ENCODE measurements at regions not wholly inside any gene's neighbourhood (a gene's known extent, or its start where the extent isn't known, plus 50 kb on each side); places are given as distances from the start of the nearest gene placed in this dataset.

- Histone ChIP-seq H4K12ac (ENCODE audit: low read depth, low read length) (no peak overlapping the region), H3K4me3 (ENCODE audit: low read depth, low read length) (no peak overlapping the region), H2AFZ (ENCODE audit: insufficient read depth, low read length, poor library complexity) (no peak overlapping the region), H3K14ac (ENCODE audit: low read length) (no peak overlapping the region), H3K27me3 (ENCODE audit: insufficient read depth, low read length) (no peaks in the 10 kb centered on the region), H3K23ac (ENCODE audit: low read length) (no peak overlapping the region), H2AK5ac (ENCODE audit: low read length) (no peak overlapping the region), H4K91ac (ENCODE audit: low read depth, low read length) (no peak overlapping the region), H4K8ac (ENCODE audit: low read depth, low read length) (no peak overlapping the region), H3K79me2 (ENCODE audit: control insufficient read depth, insufficient read depth, low read length, poor library complexity) (no peaks in the 10 kb centered on the region), H3K4ac (ENCODE audit: low read depth, low read length) (no peak overlapping the region), H3K18ac (ENCODE audit: low read length) (no peak overlapping the region), H2BK5ac (ENCODE audit: low read depth, low read length, poor library complexity) (no peak overlapping the region), H3K36me3 (ENCODE audit: control insufficient read depth in 1 of 2, insufficient read depth in 2 of 2, low read length in 2 of 2) (no peaks in the 10 kb centered on the region), H3K79me1 (ENCODE audit: low read length) (no peaks in the 10 kb centered on the region), H3K4me2 (ENCODE audit: low read length) (no peak overlapping the region), H3K27ac (ENCODE audit: low read depth, low read length) (no peak overlapping the region), H3K4me1 (ENCODE audit: control insufficient read depth in 1 of 2, insufficient read depth in 2 of 2, low read length in 2 of 2) (peaks cover 2 to 4% of the 10 kb centered on the region in 2 experiments), H3K9me3 (ENCODE audit: insufficient read depth, low read depth, low read length) (peaks cover 1% of the 10 kb centered on the region), H3K9ac (ENCODE audit: low read length) (no peak overlapping the region), H2BK120ac (ENCODE audit: insufficient read depth, low read length, poor library complexity) (no peak overlapping the region), H2BK12ac (ENCODE audit: low read length) (no peak overlapping the region)
- DNase-seq, result no peak
- no CpG with 5 or more reads among the region's 4 CpGs for WGBS (ENCODE audit: extremely low coverage, insufficient coverage, insufficient read length)
These were observed 457.2 kb downstream of the IRS2 start for GRCh38 chr13:109329175-109329574.

GRCh38 chr13:109326601-109327000 lies 459.8 kb downstream of the IRS2 start:
- H3K79me2 ChIP-seq (ENCODE audit: control insufficient read depth, insufficient read depth, low read length, poor library complexity), result no peaks in the 10 kb centered on the region
- no peak overlapping the region for H2BK12ac ChIP-seq (ENCODE audit: low read length)
- no peak overlapping the region for H2BK120ac ChIP-seq (ENCODE audit: insufficient read depth, low read length, poor library complexity)
- no peak overlapping the region for H4K12ac ChIP-seq (ENCODE audit: low read depth, low read length)
- H3K9ac ChIP-seq (ENCODE audit: low read length), result no peak overlapping the region
- H3K9me3 ChIP-seq (ENCODE audit: insufficient read depth, low read depth, low read length), result no peaks in the 10 kb centered on the region
- no peak overlapping the region for H3K4me3 ChIP-seq (ENCODE audit: low read depth, low read length)
- no peak overlapping the region for H3K23ac ChIP-seq (ENCODE audit: low read length)
- H2BK5ac ChIP-seq (ENCODE audit: low read depth, low read length, poor library complexity), result no peak overlapping the region
- H3K4me1 ChIP-seq (ENCODE audit: control insufficient read depth in 1 of 2, insufficient read depth in 2 of 2, low read length in 2 of 2), result no peaks in the 10 kb centered on the region
- H3K27me3 ChIP-seq (ENCODE audit: insufficient read depth, low read length), result no peaks in the 10 kb centered on the region
- H3K4me2 ChIP-seq (ENCODE audit: low read length), result no peak overlapping the region
- no peaks in the 10 kb centered on the region for H3K36me3 ChIP-seq (ENCODE audit: control insufficient read depth in 1 of 2, insufficient read depth in 2 of 2, low read length in 2 of 2)
- DNase-seq, result no peak
- no peak overlapping the region for H3K18ac ChIP-seq (ENCODE audit: low read length)
- no peak overlapping the region for H4K91ac ChIP-seq (ENCODE audit: low read depth, low read length)
- H3K27ac ChIP-seq (ENCODE audit: low read depth, low read length), result no peak overlapping the region
- H2AFZ ChIP-seq (ENCODE audit: insufficient read depth, low read length, poor library complexity), result no peak overlapping the region
- whole genome bisulfite sequencing (ENCODE audit: extremely low coverage, insufficient coverage, insufficient read length), result no CpG with 5 or more reads among the region's 9 CpGs
- no peak overlapping the region for H3K4ac ChIP-seq (ENCODE audit: low read depth, low read length)
- no peak overlapping the region for H2AK5ac ChIP-seq (ENCODE audit: low read length)
- no peak overlapping the region for H3K14ac ChIP-seq (ENCODE audit: low read length)
- no peak overlapping the region for H4K8ac ChIP-seq (ENCODE audit: low read depth, low read length)
- no peaks in the 10 kb centered on the region for H3K79me1 ChIP-seq (ENCODE audit: low read length)

GRCh38 chr13:109323338-109323737 lies 463.0 kb downstream of the IRS2 start:
- H3K36me3 ChIP-seq (ENCODE audit: control insufficient read depth in 1 of 2, insufficient read depth in 2 of 2, low read length in 2 of 2), result no peaks in the 10 kb centered on the region
- no peak overlapping the region for H3K4me2 ChIP-seq (ENCODE audit: low read length)
- no peaks in the 10 kb centered on the region for H3K79me2 ChIP-seq (ENCODE audit: control insufficient read depth, insufficient read depth, low read length, poor library complexity)
- no peak overlapping the region for H2BK120ac ChIP-seq (ENCODE audit: insufficient read depth, low read length, poor library complexity)
- no CpG with 5 or more reads among the region's 4 CpGs for WGBS (ENCODE audit: extremely low coverage, insufficient coverage, insufficient read length)
- no peak overlapping the region for H3K4ac ChIP-seq (ENCODE audit: low read depth, low read length)
- H4K8ac ChIP-seq (ENCODE audit: low read depth, low read length), result no peak overlapping the region
- H3K23ac ChIP-seq (ENCODE audit: low read length), result no peak overlapping the region
- H3K79me1 ChIP-seq (ENCODE audit: low read length), result no peaks in the 10 kb centered on the region
- no peaks in the 10 kb centered on the region for H3K4me1 ChIP-seq (ENCODE audit: control insufficient read depth in 1 of 2, insufficient read depth in 2 of 2, low read length in 2 of 2)
- no peak overlapping the region for H3K4me3 ChIP-seq (ENCODE audit: low read depth, low read length)
- no peaks in the 10 kb centered on the region for H3K27me3 ChIP-seq (ENCODE audit: insufficient read depth, low read length)
- no peak overlapping the region for H2BK5ac ChIP-seq (ENCODE audit: low read depth, low read length, poor library complexity)
- no peak overlapping the region for H4K91ac ChIP-seq (ENCODE audit: low read depth, low read length)
- no peak overlapping the region for H3K18ac ChIP-seq (ENCODE audit: low read length)
- H3K9me3 ChIP-seq (ENCODE audit: insufficient read depth, low read depth, low read length), result no peaks in the 10 kb centered on the region
- H2BK12ac ChIP-seq (ENCODE audit: low read length), result no peak overlapping the region
- no peak overlapping the region for H4K12ac ChIP-seq (ENCODE audit: low read depth, low read length)
- H3K27ac ChIP-seq (ENCODE audit: low read depth, low read length), result no peak overlapping the region
- DNase-seq, result peak in 1 of 2 donors; percentile 32
- no peak overlapping the region for H2AFZ ChIP-seq (ENCODE audit: insufficient read depth, low read length, poor library complexity)
- H3K9ac ChIP-seq (ENCODE audit: low read length), result no peak overlapping the region
- no peak overlapping the region for H2AK5ac ChIP-seq (ENCODE audit: low read length)
- no peak overlapping the region for H3K14ac ChIP-seq (ENCODE audit: low read length)

GRCh38 chr13:109318945-109319590 lies 467.3 kb downstream of the IRS2 start:
- H3K9ac ChIP-seq (ENCODE audit: low read length), result no peak overlapping the region
- no peak overlapping the region for H4K8ac ChIP-seq (ENCODE audit: low read depth, low read length)
- WGBS (ENCODE audit: extremely low coverage, insufficient coverage, insufficient read length), result no CpG with 5 or more reads among the region's 23 CpGs
- H3K36me3 ChIP-seq (ENCODE audit: control insufficient read depth in 1 of 2, insufficient read depth in 2 of 2, low read length in 2 of 2), result no peaks in the 10 kb centered on the region
- no peaks in the 10 kb centered on the region for H3K27me3 ChIP-seq (ENCODE audit: insufficient read depth, low read length)
- H3K4me1 ChIP-seq (ENCODE audit: control insufficient read depth in 1 of 2, insufficient read depth in 2 of 2, low read length in 2 of 2), result no peaks in the 10 kb centered on the region
- H2AK5ac ChIP-seq (ENCODE audit: low read length), result no peak overlapping the region
- H3K79me2 ChIP-seq (ENCODE audit: control insufficient read depth, insufficient read depth, low read length, poor library complexity), result no peaks in the 10 kb centered on the region
- no peak overlapping the region for H3K23ac ChIP-seq (ENCODE audit: low read length)
- no peak overlapping the region for H3K27ac ChIP-seq (ENCODE audit: low read depth, low read length)
- no peak overlapping the region for H2BK5ac ChIP-seq (ENCODE audit: low read depth, low read length, poor library complexity)
- H4K12ac ChIP-seq (ENCODE audit: low read depth, low read length), result no peak overlapping the region
- no peak overlapping the region for H3K4ac ChIP-seq (ENCODE audit: low read depth, low read length)
- no peak overlapping the region for H3K18ac ChIP-seq (ENCODE audit: low read length)
- H2AFZ ChIP-seq (ENCODE audit: insufficient read depth, low read length, poor library complexity), result no peak overlapping the region
- DNase-seq, result no peak
- H3K14ac ChIP-seq (ENCODE audit: low read length), result no peak overlapping the region
- H2BK12ac ChIP-seq (ENCODE audit: low read length), result no peak overlapping the region
- no peak overlapping the region for H2BK120ac ChIP-seq (ENCODE audit: insufficient read depth, low read length, poor library complexity)
- H3K79me1 ChIP-seq (ENCODE audit: low read length), result no peaks in the 10 kb centered on the region
- no peak overlapping the region for H3K4me3 ChIP-seq (ENCODE audit: low read depth, low read length)
- H3K9me3 ChIP-seq (ENCODE audit: insufficient read depth, low read depth, low read length), result no peaks in the 10 kb centered on the region
- no peak overlapping the region for H4K91ac ChIP-seq (ENCODE audit: low read depth, low read length)
- no peak overlapping the region for H3K4me2 ChIP-seq (ENCODE audit: low read length)

Data from trophoblast cell (in vitro differentiated cells and primary cell).